Neural cell (in vitro differentiated cells): ENCODE measurements at regions not wholly inside any gene's neighbourhood (a gene's known extent, or its start where the extent isn't known, plus 50 kb on each side); places are given as distances from the start of the nearest gene placed in this dataset.

Source experiments
- H2AFZ ChIP-seq: fragments of 200-600, 300-800 bp; sonication (generic), shearing (Covaris generic); 2 replicates; pipeline ENCODE4 v1.6.0; 2014; ENCODE audit warnings: low read depth, mild to moderate bottlenecking, antibody characterized with exemption, low read length, moderate library complexity
- H3F3A ChIP-seq: fragments of 200-600 bp; shearing (Covaris generic); 2 replicates; pipeline ENCODE4 v1.6.1; 2016; ENCODE audit warnings: mild to moderate bottlenecking, moderate library complexity, mixed read lengths, antibody characterized with exemption, low read length; ENCODE audit not compliant: insufficient read depth, poor library complexity, severe bottlenecking
- H3K27ac ChIP-seq: fragments of 200-600, 300-800 bp; sonication (generic), shearing (Covaris generic); 2 replicates; pipeline ENCODE4 v1.5.1; 2014; ENCODE audit warnings: mild to moderate bottlenecking, low read length, moderate library complexity
- H3K27me3 ChIP-seq: fragments of 300-800, 200-600 bp; sonication (generic), shearing (Covaris generic); 2 replicates; pipeline ENCODE4 v1.6.0; 2014; ENCODE audit warnings: mild to moderate bottlenecking, low read depth, low read length, moderate library complexity; ENCODE audit not compliant: insufficient read depth
- H3K36me3 ChIP-seq: fragments of 300-800, 200-600 bp; sonication (generic), shearing (Covaris generic); 2 replicates; pipeline ENCODE4 v1.5.1; 2014; ENCODE audit warnings: mild to moderate bottlenecking, antibody characterized with exemption, low read length, moderate library complexity; ENCODE audit not compliant: insufficient read depth
- H3K4me2 ChIP-seq: fragments of 300-800, 200-600 bp; sonication (generic), shearing (Covaris generic); 2 replicates; pipeline ENCODE4 v1.6.0; 2014; ENCODE audit warnings: mild to moderate bottlenecking, low read length
- H3K4me3 ChIP-seq: fragments of 300-800, 200-600 bp; sonication (generic), shearing (Covaris generic); 2 replicates; pipeline ENCODE4 v1.5.1; 2014; ENCODE audit warnings: mild to moderate bottlenecking, low read length, moderate library complexity
- H3K79me2 ChIP-seq: fragments of 200-600 bp; shearing (Covaris generic); replicated peaks from 2 replicates; pipeline ENCODE4 v1.6.0; 2014; ENCODE audit warnings: mild to moderate bottlenecking, low read length, moderate library complexity; ENCODE audit not compliant: insufficient read depth
- H3K9ac ChIP-seq: fragments of 300-800, 200-600 bp; sonication (generic), shearing (Covaris generic); 2 replicates; pipeline ENCODE4 v1.6.1; 2016; ENCODE audit warnings: mild to moderate bottlenecking, low read length, mixed read lengths
- H3K9me2 ChIP-seq: fragments of 200-600 bp; shearing (Covaris generic); 2 replicates; pipeline ENCODE4 v1.6.1; 2016; ENCODE audit warnings: mild to moderate bottlenecking, low read length, mixed read lengths; ENCODE audit not compliant: insufficient read depth
- H3K9me3 ChIP-seq: fragments of 200-600, 300-800 bp; sonication (generic), shearing (Covaris generic); 2 replicates; pipeline ENCODE4 v1.6.1; 2016; ENCODE audit warnings: mild to moderate bottlenecking, mixed run types, low read length, moderate library complexity, mixed read lengths
- H4K20me1 ChIP-seq: fragments of 200-600 bp; shearing (Covaris generic); 2 replicates; pipeline ENCODE4 v1.6.1; 2016; ENCODE audit warnings: mild to moderate bottlenecking, mixed run types; ENCODE audit not compliant: insufficient read depth
- EP300 ChIP-seq: fragments of 450-650 bp; conservative IDR thresholded peaks from 2 replicates; pipeline ENCODE4 v1.6.1; 2014; ENCODE audit warnings: antibody characterized with exemption, mild to moderate bottlenecking, moderate library complexity; ENCODE audit not compliant: poor library complexity, severe bottlenecking
- EZH2 ChIP-seq: fragments of 200-600, 300-800 bp; shearing (Covaris generic), sonication (generic); IDR thresholded peaks from 2 replicates; pipeline ENCODE4 v1.6.1; 2014; ENCODE audit warnings: antibody characterized with exemption, low read length, borderline replicate concordance, mild to moderate bottlenecking; ENCODE audit not compliant: insufficient read depth, poor library complexity, severe bottlenecking
- MXI1 ChIP-seq: fragments of 450-650 bp; conservative IDR thresholded peaks from 2 replicates; pipeline ENCODE4 v1.6.1; 2014; ENCODE audit warnings: antibody characterized with exemption, mild to moderate bottlenecking; ENCODE audit not compliant: poor library complexity, severe bottlenecking
- POLR2AphosphoS5 ChIP-seq: IDR thresholded peaks from 2 replicates; pipeline ENCODE4 v1.6.1; 2012
- RAD21 ChIP-seq: fragments of 450-650 bp; conservative IDR thresholded peaks from 2 replicates; pipeline ENCODE4 v1.6.1; 2014; ENCODE audit warnings: antibody characterized with exemption, mild to moderate bottlenecking, moderate library complexity
- SMC3 ChIP-seq: fragments of 450-650 bp; conservative IDR thresholded peaks from 2 replicates; pipeline ENCODE4 v1.6.1; 2014; ENCODE audit warnings: antibody characterized with exemption, mild to moderate bottlenecking, moderate library complexity; ENCODE audit not compliant: poor library complexity
- TAF1 ChIP-seq: IDR thresholded peaks from 2 replicates; pipeline ENCODE4 v1.6.1; 2012; ENCODE audit warnings: low read depth
- TF ChIP-seq, protein P1 (sequence below): IDR thresholded peaks from 2 replicates; pipeline ENCODE4 v1.6.1; 2012; ENCODE audit warnings: borderline replicate concordance
- TF ChIP-seq, protein P2 (sequence below): fragments of 450-650 bp; IDR thresholded peaks from 2 replicates; pipeline ENCODE4 v1.5.1; 2014; ENCODE audit warnings: antibody characterized with exemption, mild to moderate bottlenecking, moderate library complexity; ENCODE audit not compliant: poor library complexity, severe bottlenecking

- Histone ChIP-seq H4K20me1 (no peaks in the 10 kb centered on the region), H3K79me2 (no peaks in the 10 kb centered on the region), H3F3A (no peaks in the 10 kb centered on the region), H3K36me3 (no peaks in the 10 kb centered on the region), H3K4me2 (no peak overlapping the region), H3K9ac (no peak overlapping the region), H3K27ac (no peak overlapping the region), H3K9me2 (no peaks in the 10 kb centered on the region), H3K27me3 (no peaks in the 10 kb centered on the region), H2AFZ (no peak overlapping the region), H3K9me3 (no peaks in the 10 kb centered on the region), H3K4me3 (no peak overlapping the region)
- TF ChIP-seq POLR2AphosphoS5 (no peak), SMC3 (no peak), RAD21 (no peak), TAF1 (no peak), MXI1 (no peak), EP300 (no peak), EZH2 (no peak)
- TF ChIP-seq, protein P1, sequence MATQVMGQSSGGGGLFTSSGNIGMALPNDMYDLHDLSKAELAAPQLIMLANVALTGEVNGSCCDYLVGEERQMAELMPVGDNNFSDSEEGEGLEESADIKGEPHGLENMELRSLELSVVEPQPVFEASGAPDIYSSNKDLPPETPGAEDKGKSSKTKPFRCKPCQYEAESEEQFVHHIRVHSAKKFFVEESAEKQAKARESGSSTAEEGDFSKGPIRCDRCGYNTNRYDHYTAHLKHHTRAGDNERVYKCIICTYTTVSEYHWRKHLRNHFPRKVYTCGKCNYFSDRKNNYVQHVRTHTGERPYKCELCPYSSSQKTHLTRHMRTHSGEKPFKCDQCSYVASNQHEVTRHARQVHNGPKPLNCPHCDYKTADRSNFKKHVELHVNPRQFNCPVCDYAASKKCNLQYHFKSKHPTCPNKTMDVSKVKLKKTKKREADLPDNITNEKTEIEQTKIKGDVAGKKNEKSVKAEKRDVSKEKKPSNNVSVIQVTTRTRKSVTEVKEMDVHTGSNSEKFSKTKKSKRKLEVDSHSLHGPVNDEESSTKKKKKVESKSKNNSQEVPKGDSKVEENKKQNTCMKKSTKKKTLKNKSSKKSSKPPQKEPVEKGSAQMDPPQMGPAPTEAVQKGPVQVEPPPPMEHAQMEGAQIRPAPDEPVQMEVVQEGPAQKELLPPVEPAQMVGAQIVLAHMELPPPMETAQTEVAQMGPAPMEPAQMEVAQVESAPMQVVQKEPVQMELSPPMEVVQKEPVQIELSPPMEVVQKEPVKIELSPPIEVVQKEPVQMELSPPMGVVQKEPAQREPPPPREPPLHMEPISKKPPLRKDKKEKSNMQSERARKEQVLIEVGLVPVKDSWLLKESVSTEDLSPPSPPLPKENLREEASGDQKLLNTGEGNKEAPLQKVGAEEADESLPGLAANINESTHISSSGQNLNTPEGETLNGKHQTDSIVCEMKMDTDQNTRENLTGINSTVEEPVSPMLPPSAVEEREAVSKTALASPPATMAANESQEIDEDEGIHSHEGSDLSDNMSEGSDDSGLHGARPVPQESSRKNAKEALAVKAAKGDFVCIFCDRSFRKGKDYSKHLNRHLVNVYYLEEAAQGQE: no peak
- TF ChIP-seq, protein P2, sequence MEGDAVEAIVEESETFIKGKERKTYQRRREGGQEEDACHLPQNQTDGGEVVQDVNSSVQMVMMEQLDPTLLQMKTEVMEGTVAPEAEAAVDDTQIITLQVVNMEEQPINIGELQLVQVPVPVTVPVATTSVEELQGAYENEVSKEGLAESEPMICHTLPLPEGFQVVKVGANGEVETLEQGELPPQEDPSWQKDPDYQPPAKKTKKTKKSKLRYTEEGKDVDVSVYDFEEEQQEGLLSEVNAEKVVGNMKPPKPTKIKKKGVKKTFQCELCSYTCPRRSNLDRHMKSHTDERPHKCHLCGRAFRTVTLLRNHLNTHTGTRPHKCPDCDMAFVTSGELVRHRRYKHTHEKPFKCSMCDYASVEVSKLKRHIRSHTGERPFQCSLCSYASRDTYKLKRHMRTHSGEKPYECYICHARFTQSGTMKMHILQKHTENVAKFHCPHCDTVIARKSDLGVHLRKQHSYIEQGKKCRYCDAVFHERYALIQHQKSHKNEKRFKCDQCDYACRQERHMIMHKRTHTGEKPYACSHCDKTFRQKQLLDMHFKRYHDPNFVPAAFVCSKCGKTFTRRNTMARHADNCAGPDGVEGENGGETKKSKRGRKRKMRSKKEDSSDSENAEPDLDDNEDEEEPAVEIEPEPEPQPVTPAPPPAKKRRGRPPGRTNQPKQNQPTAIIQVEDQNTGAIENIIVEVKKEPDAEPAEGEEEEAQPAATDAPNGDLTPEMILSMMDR: no peak
These were observed 503.4 kb downstream of the RPS24 start for GRCh38 chr10:78537018-78537417.

DNA sequence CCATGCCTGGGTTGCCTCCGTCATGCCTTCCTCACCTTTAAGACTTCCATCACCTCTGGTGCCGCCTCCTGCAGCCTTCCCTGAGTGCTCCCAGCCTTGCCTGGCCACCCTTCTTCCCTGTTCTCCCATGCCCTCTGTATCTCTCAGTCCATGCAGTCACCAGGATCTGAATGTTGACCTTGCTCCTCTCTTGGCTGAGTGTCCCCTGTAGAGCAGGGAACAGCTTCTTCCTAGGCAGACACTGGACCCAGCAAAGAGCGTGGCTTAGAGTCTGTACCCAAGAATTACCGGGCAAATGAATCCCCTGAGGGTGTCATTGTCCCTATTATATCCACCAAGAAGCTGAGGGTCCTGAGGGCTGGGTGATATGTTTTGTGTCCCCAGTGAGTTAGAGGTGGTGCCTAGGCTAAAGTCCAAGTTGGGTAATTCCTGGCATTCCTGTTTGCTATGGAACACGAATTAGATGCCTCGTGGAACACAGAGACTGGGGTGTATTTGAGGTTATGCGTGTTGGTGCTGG lies 505.6 kb downstream of the RPS24 start:
- no peak overlapping the region for H3K4me3 ChIP-seq
- H3K4me2 ChIP-seq: no peak overlapping the region
- H3K9me2 ChIP-seq: no peaks in the 10 kb centered on the region
- no peaks in the 10 kb centered on the region for H4K20me1 ChIP-seq
- H3K36me3 ChIP-seq: no peaks in the 10 kb centered on the region
- no peaks in the 10 kb centered on the region for H3F3A ChIP-seq
- TF ChIP-seq, protein P2: no peak
- TF ChIP-seq EZH2 (no peak), POLR2AphosphoS5 (no peak), SMC3 (no peak), EP300 (no peak), TAF1 (no peak), MXI1 (no peak), RAD21 (no peak)
- TF ChIP-seq, protein P1: no peak
- no peaks in the 10 kb centered on the region for H3K79me2 ChIP-seq
- H3K9me3 ChIP-seq: no peaks in the 10 kb centered on the region
- no peak overlapping the region for H3K27ac ChIP-seq
- H3K27me3 ChIP-seq: no peaks in the 10 kb centered on the region
- no peak overlapping the region for H2AFZ ChIP-seq
- no peak overlapping the region for H3K9ac ChIP-seq
